Calu3 (cell line): ENCODE measurements at regions not wholly inside any gene's neighbourhood (a gene's known extent, or its start where the extent isn't known, plus 50 kb on each side); places are given as distances from the start of the nearest gene placed in this dataset.

Experiments used
- BruUV-seq: library from RNA; stranded (reverse); fragments of 400-500 nt; replicated peaks from 2 replicates; lab custom pipeline; 2021; lab: Mats Ljungman, UMichigan
- CTCF ChIA-PET: fragments of 300-600 bp; sonication (Branson Sonifier 250); formaldehyde crosslinking; loops from one replicate; lab custom pipeline; 2022; ENCODE audit warnings: antibody characterized with exemption; lab: Charles Lee
- DNase-seq: peaks from one replicate; pipeline ENCODE4 v3.0.0; 2022
- H3K27ac Mint-ChIP-seq: one replicate; pipeline ENCODE4 v1.8.0; 2022; ENCODE audit warnings: mixed read lengths; ENCODE audit not compliant: unreplicated experiment
- H3K27me3 Mint-ChIP-seq: one replicate; pipeline ENCODE4 v1.8.0; 2022; ENCODE audit warnings: mixed read lengths; ENCODE audit not compliant: unreplicated experiment
- H3K36me3 Mint-ChIP-seq: one replicate; pipeline ENCODE4 v1.8.0; 2022; ENCODE audit warnings: mild to moderate bottlenecking, moderate library complexity, mixed read lengths; ENCODE audit not compliant: insufficient read depth, unreplicated experiment
- H3K4me1 Mint-ChIP-seq: one replicate; pipeline ENCODE4 v1.8.0; 2022; ENCODE audit warnings: mild to moderate bottlenecking, low read depth, mixed read lengths; ENCODE audit not compliant: unreplicated experiment
- H3K4me3 Mint-ChIP-seq: one replicate; pipeline ENCODE4 v1.8.0; 2022; ENCODE audit warnings: mild to moderate bottlenecking, low read depth, moderate library complexity, mixed read lengths; ENCODE audit not compliant: unreplicated experiment
- H3K9me3 Mint-ChIP-seq: one replicate; pipeline ENCODE4 v1.8.0; 2022; ENCODE audit warnings: low read depth, mixed read lengths; ENCODE audit not compliant: unreplicated experiment
- intact Hi-C: fragments of 100-400 bp; cut with micrococcal nuclease; formaldehyde crosslinking; loops from one replicate; pipeline ENCODE4 v1.10.0; 2022; ENCODE audit not compliant: unreplicated experiment
- TF ChIP-seq, protein P1 (sequence below): fragments of 200-600 bp; IDR thresholded peaks from one replicate; pipeline ENCODE4 v1.8.0; 2022; ENCODE audit warnings: antibody characterized with exemption; ENCODE audit not compliant: unreplicated experiment

DNA sequence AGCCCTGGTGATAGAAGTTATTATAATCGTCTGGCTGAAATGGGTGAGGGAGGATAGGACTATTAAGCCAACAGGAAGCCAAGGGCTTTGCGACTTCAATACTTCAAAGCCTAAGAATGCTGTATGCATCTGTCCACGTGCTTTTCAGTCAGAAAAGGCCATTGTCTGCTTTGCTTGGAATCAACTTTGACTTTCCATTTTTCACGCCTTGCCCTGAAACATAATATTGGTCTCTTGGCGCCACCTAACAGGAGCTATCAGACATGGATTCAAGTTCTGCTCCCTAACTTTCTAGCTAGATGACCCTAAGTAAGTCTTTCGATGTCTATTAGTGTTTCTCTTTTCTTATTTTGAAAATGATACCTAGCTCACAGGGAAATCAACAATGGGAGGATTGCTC is 572.6 kb downstream of the TLR4 start:
- TF ChIP-seq, protein P1, sequence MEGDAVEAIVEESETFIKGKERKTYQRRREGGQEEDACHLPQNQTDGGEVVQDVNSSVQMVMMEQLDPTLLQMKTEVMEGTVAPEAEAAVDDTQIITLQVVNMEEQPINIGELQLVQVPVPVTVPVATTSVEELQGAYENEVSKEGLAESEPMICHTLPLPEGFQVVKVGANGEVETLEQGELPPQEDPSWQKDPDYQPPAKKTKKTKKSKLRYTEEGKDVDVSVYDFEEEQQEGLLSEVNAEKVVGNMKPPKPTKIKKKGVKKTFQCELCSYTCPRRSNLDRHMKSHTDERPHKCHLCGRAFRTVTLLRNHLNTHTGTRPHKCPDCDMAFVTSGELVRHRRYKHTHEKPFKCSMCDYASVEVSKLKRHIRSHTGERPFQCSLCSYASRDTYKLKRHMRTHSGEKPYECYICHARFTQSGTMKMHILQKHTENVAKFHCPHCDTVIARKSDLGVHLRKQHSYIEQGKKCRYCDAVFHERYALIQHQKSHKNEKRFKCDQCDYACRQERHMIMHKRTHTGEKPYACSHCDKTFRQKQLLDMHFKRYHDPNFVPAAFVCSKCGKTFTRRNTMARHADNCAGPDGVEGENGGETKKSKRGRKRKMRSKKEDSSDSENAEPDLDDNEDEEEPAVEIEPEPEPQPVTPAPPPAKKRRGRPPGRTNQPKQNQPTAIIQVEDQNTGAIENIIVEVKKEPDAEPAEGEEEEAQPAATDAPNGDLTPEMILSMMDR, result no peak
- CTCF ChIA-PET, result no interaction called here
- no peaks in the 10 kb centered on the region for H3K4me1 Mint-ChIP-seq

DNA sequence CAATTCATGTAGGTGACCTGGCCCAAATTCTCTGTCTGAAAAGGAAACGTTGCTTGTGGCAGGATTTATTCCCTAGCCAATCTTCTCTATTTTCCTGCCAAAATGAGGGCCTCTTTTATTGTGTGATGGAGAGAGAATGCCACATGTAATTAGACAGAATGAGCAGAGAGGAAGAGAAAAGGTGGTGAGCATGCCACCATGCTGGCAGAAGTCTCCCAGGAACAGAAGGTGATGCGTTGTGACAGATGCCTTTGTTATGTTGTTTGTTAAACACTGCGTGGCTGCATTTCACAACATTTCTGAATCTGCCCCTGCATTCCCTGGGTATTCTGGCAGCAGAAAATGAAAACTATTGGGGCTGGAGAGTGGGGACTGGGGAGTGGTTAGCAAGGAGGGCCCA is 577.6 kb downstream of the TLR4 start:
- H3K9me3 Mint-ChIP-seq, result peaks cover 8% of the 10 kb centered on the region
- no peak for DNase-seq
- CTCF ChIA-PET, result no interaction called here

More for the DNA sequence above, 572.6 kb downstream of the TLR4 start:
- peaks cover 9% of the 10 kb centered on the region for H3K9me3 Mint-ChIP-seq
- no TSS peak for BruUV-seq
- no peak for DNase-seq
- no peaks in the 10 kb centered on the region for H3K27me3 Mint-ChIP-seq
- no peak overlapping the region for H3K27ac Mint-ChIP-seq
- H3K4me3 Mint-ChIP-seq, result no peak overlapping the region
- intact Hi-C loops, result no loop called here
- H3K36me3 Mint-ChIP-seq, result no peaks in the 10 kb centered on the region

DNA sequence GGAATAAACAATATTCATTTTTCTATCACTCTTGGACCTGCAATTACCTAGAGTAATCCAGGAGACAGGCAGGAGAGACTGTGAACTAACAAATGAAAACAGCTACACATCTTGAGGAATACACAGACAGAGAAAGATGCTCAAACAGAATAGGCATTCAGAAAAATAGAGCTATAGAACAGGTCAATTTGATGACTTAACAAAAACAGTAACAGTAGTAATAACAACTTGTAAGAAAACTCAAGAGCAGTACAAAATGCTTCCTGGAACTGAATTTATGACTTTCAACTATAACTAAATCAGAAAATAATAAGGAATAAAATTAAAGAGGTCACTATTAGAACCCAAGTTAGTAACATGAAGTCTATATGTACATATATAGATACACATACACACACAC is 579.3 kb downstream of the TLR4 start:
- BruUV-seq, result no TSS peak
- peaks cover 2% of the 10 kb centered on the region for H3K9me3 Mint-ChIP-seq

More for the DNA sequence above, 577.6 kb downstream of the TLR4 start:
- Mint-ChIP-seq H3K4me3 (no peak overlapping the region), H3K27ac (no peak overlapping the region), H3K27me3 (no peaks in the 10 kb centered on the region), H3K4me1 (no peaks in the 10 kb centered on the region), H3K36me3 (no peaks in the 10 kb centered on the region)
- BruUV-seq, result no TSS peak
- intact Hi-C loops, result no loop called here
- TF ChIP-seq, protein P1, result no peak

DNA sequence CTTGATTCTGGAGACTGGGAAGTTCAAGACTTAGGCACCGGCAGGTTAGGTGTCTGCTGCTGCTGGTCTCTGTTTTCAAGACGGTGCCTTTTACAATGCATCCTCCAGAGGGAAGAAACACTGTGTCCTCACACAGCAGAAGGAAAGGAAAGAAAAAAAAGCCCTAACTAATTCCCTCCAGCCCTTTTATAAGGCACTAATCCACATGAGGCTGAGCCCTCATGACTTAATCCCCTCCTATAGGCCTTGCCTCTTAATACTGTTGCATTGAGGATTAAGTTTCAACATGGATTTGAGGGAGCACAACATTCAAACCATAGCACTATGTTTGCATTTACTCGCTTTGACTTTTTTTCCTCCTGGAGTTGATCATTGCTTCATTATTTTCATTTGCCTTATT is 585.9 kb downstream of the TLR4 start:
- TF ChIP-seq, protein P1, result no peak
- Mint-ChIP-seq H3K9me3 (peaks cover 6% of the 10 kb centered on the region), H3K27me3 (no peaks in the 10 kb centered on the region), H3K27ac (no peak overlapping the region), H3K4me3 (no peak overlapping the region), H3K36me3 (no peaks in the 10 kb centered on the region), H3K4me1 (no peaks in the 10 kb centered on the region)
- CTCF ChIA-PET, result no interaction called here
- intact Hi-C loops, result no loop called here
- DNase-seq, result no peak
- BruUV-seq, result no TSS peak

More for the DNA sequence above, 579.3 kb downstream of the TLR4 start:
- Mint-ChIP-seq H3K36me3 (no peaks in the 10 kb centered on the region), H3K27me3 (no peaks in the 10 kb centered on the region), H3K4me1 (no peaks in the 10 kb centered on the region), H3K27ac (no peak overlapping the region), H3K4me3 (no peak overlapping the region)
- CTCF ChIA-PET, result no interaction called here
- TF ChIP-seq, protein P1, result no peak
- intact Hi-C loops, result no loop called here
- DNase-seq, result no peak
